HFFc6 (cell line): ENCODE measurements at regions not wholly inside any gene's neighbourhood (a gene's known extent, or its start where the extent isn't known, plus 50 kb on each side); places are given as distances from the start of the nearest gene placed in this dataset.

Source experiments
- DNase-seq: peaks from one replicate; pipeline ENCODE4 v3.0.0-alpha.2; 2018
- H3K27ac Mint-ChIP-seq: 2 replicates; pipeline ENCODE4 v1.8.0; 2020; ENCODE audit warnings: mild to moderate bottlenecking, mixed read lengths
- H3K27me3 Mint-ChIP-seq: 2 replicates; pipeline ENCODE4 v1.8.0; 2021; ENCODE audit warnings: mild to moderate bottlenecking, moderate library complexity, mixed read lengths; ENCODE audit not compliant: insufficient read depth
- H3K36me3 Mint-ChIP-seq: 2 replicates; pipeline ENCODE4 v1.8.0; 2021; ENCODE audit warnings: low read depth, mixed read lengths
- H3K4me1 Mint-ChIP-seq: 2 replicates; pipeline ENCODE4 v1.8.0; 2020; ENCODE audit warnings: low read depth, mixed read lengths
- H3K4me3 Mint-ChIP-seq: 2 replicates; pipeline ENCODE4 v1.8.0; 2020; ENCODE audit warnings: mild to moderate bottlenecking, moderate library complexity, mixed read lengths
- H3K9me3 Mint-ChIP-seq: 2 replicates; pipeline ENCODE4 v1.8.0; 2020; ENCODE audit warnings: mild to moderate bottlenecking, mixed read lengths
- TF ChIP-seq, protein P1 (sequence below): fragments of 200-600 bp; sonication (generic); IDR thresholded peaks from 2 replicates; pipeline ENCODE4 v1.5.0; 2021; ENCODE audit warnings: antibody characterized with exemption, mild to moderate bottlenecking

GRCh38 chr2:22784566-22784965, 600.4 kb upstream of the KLHL29 start:
- Mint-ChIP-seq H3K36me3 (no peaks in the 10 kb centered on the region; the same call in 1 of the 2 replicates), H3K9me3 (peaks cover 37% of the 10 kb centered on the region), H3K27ac (no peak overlapping the region), H3K27me3 (no peaks in the 10 kb centered on the region), H3K4me1 (no peaks in the 10 kb centered on the region), H3K4me3 (no peak overlapping the region)
- no peak for DNase-seq
- TF ChIP-seq, protein P1, sequence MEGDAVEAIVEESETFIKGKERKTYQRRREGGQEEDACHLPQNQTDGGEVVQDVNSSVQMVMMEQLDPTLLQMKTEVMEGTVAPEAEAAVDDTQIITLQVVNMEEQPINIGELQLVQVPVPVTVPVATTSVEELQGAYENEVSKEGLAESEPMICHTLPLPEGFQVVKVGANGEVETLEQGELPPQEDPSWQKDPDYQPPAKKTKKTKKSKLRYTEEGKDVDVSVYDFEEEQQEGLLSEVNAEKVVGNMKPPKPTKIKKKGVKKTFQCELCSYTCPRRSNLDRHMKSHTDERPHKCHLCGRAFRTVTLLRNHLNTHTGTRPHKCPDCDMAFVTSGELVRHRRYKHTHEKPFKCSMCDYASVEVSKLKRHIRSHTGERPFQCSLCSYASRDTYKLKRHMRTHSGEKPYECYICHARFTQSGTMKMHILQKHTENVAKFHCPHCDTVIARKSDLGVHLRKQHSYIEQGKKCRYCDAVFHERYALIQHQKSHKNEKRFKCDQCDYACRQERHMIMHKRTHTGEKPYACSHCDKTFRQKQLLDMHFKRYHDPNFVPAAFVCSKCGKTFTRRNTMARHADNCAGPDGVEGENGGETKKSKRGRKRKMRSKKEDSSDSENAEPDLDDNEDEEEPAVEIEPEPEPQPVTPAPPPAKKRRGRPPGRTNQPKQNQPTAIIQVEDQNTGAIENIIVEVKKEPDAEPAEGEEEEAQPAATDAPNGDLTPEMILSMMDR: no peak

DNA sequence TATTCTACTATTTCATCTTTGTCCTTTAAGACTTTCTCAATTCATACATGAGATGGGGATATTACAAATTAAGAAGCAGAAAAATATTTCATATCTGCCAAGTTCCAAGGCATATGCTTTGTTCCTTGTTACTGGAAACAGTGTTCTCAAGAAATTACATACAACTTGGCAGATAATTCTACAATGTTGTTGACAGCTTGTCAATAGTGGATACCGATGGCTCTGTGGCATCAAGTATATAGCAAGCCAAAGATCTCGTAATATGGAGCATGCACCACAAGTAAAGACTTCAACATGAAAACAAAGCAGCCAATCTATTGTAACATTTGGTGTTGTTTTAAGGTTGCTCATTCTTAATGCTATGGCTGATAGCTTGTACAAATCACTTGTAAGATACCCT, 598.2 kb upstream of the KLHL29 start:
- Mint-ChIP-seq H3K27me3 (no peaks in the 10 kb centered on the region), H3K27ac (no peak overlapping the region), H3K36me3 (no peaks in the 10 kb centered on the region; the same call in 1 of the 2 replicates), H3K4me3 (no peak overlapping the region), H3K9me3 (peaks cover 38% of the 10 kb centered on the region), H3K4me1 (no peaks in the 10 kb centered on the region)
- TF ChIP-seq, protein P1: no peak
- DNase-seq: no peak

GRCh38 chr2:22787745-22788144, 597.2 kb upstream of the KLHL29 start:
- TF ChIP-seq, protein P1: no peak
- no peaks in the 10 kb centered on the region for H3K27me3 Mint-ChIP-seq
- H3K4me1 Mint-ChIP-seq: no peaks in the 10 kb centered on the region
- H3K4me3 Mint-ChIP-seq: no peak overlapping the region
- no peaks in the 10 kb centered on the region; the same call in 1 of the 2 replicates for H3K36me3 Mint-ChIP-seq
- peaks cover 36% of the 10 kb centered on the region for H3K9me3 Mint-ChIP-seq
- no peak for DNase-seq
- H3K27ac Mint-ChIP-seq: no peak overlapping the region

DNA sequence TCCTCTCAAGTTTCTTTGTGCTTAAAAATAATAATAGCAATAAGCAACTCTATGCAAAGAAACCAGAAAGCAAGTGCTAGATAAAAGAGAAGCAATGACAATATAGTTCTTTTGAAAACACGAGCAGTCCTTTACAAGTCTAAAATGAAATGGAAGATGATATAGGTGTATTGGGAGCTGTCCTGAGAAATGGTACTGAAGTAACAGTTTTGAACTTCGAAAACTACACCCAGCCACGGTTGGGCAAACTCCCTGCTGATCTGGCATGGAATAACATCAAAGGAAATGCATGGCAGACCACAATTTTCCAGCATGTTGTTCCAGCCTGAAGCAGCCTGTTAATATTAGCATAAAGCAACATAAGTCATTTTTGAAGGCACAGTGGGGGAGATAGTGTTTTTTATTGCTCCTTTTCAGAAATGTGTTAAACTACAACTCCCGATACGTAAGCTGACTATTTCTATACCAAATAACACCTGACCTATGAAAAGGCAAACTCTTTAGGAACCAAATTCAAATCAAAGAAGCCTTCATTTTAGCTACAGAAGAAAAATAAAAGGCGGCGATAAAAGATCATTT, 596.1 kb upstream of the KLHL29 start:
- H3K27me3 Mint-ChIP-seq: no peaks in the 10 kb centered on the region
- DNase-seq: no peak
- no peak overlapping the region for H3K27ac Mint-ChIP-seq
- no peaks in the 10 kb centered on the region for H3K4me1 Mint-ChIP-seq
- H3K36me3 Mint-ChIP-seq: no peaks in the 10 kb centered on the region; the same call in 1 of the 2 replicates
- TF ChIP-seq, protein P1: no peak
- H3K9me3 Mint-ChIP-seq: peaks cover 36% of the 10 kb centered on the region
- no peak overlapping the region for H3K4me3 Mint-ChIP-seq

GRCh38 chr2:22795287-22795866, 589.6 kb upstream of the KLHL29 start:
- DNase-seq: no peak
- Mint-ChIP-seq H3K36me3 (no peaks in the 10 kb centered on the region), H3K4me3 (no peak overlapping the region), H3K4me1 (no peaks in the 10 kb centered on the region), H3K9me3 (peaks cover 46% of the 10 kb centered on the region), H3K27me3 (no peaks in the 10 kb centered on the region), H3K27ac (no peak overlapping the region)
- TF ChIP-seq, protein P1: no peak
